CD14-positive monocyte (primary cell): ENCODE measurements at regions not wholly inside any gene's neighbourhood (a gene's known extent, or its start where the extent isn't known, plus 50 kb on each side); places are given as distances from the start of the nearest gene placed in this dataset.

Experiments used
- DNase-seq, 3 donors: peaks; one replicate each; pipeline ENCODE4 v3.0.0-alpha.2; 2011 to 2022
- H2AFZ ChIP-seq: 2 replicates; pipeline ENCODE4 v1.6.0; 2012; ENCODE audit warnings: mild to moderate bottlenecking, low read depth, low read length, inconsistent platforms; ENCODE audit not compliant: insufficient read depth, poor library complexity, severe bottlenecking
- H3K27ac ChIP-seq, 2 donors: 1 replicate in 1 of 2; 2 replicates in 1 of 2; pipeline ENCODE4 v1.5.1; 2012 to 2013; ENCODE audit warnings: low read length in 2 of 2, control low read depth in 1 of 2, inconsistent platforms in 1 of 2, low read depth in 1 of 2, mild to moderate bottlenecking in 1 of 2
- H3K27me3 ChIP-seq, 2 donors: one replicate each; pipeline versions ENCODE4 v1.6.0 to v1.6.1; 2011 to 2013; ENCODE audit warnings: low read length in 2 of 2; ENCODE audit not compliant: control insufficient read depth in 2 of 2, insufficient read depth in 2 of 2
- H3K36me3 ChIP-seq, 2 donors: replicated peaks in 1 of 2; 1 replicate in 1 of 2; 2 replicates in 1 of 2; pipeline versions ENCODE4 v1.5.1 to v1.6.1; 2012 to 2013; ENCODE audit warnings: low read length in 2 of 2, control low read depth in 1 of 2, inconsistent platforms in 1 of 2, mild to moderate bottlenecking in 1 of 2; ENCODE audit not compliant: insufficient read depth in 2 of 2, control insufficient read depth in 1 of 2
- H3K4me1 ChIP-seq, 2 donors: 1 replicate in 1 of 2; 2 replicates in 1 of 2; pipeline versions ENCODE4 v1.5.1 to v1.6.1; 2012 to 2013; ENCODE audit warnings: low read length in 2 of 2, control low read depth in 1 of 2, inconsistent platforms in 1 of 2, mild to moderate bottlenecking in 1 of 2, moderate library complexity in 1 of 2; ENCODE audit not compliant: insufficient read depth in 2 of 2, control insufficient read depth in 1 of 2
- H3K4me2 ChIP-seq: replicated peaks from 2 replicates; pipeline ENCODE3; 2012; ENCODE audit warnings: low read length, moderate library complexity, mild to moderate bottlenecking; ENCODE audit not compliant: poor library complexity, severe bottlenecking; ENCODE audit errors: extremely low read depth
- H3K4me3 ChIP-seq, 3 experiments: fragments of 200-600 bp in 1 of 3; sonication (generic) in 1 of 3; replicated peaks in 1 of 3; 1 replicate in 2 of 3; 2 replicates in 1 of 3; pipeline ENCODE4 v1.5.1; 2011 to 2013; ENCODE audit warnings: low read length in 3 of 3, mild to moderate bottlenecking in 3 of 3, control low read depth in 2 of 3, low read depth in 2 of 3, inconsistent platforms in 1 of 3, moderate library complexity in 1 of 3
- H3K79me2 ChIP-seq: 2 replicates; pipeline ENCODE4 v1.6.0; 2012; ENCODE audit warnings: mild to moderate bottlenecking, control low read depth, inconsistent platforms, low read length, moderate library complexity; ENCODE audit not compliant: insufficient read depth
- H3K9ac ChIP-seq: 2 replicates; pipeline ENCODE4 v1.6.0; 2017; ENCODE audit warnings: low read length, mild to moderate bottlenecking; ENCODE audit not compliant: insufficient read depth, poor library complexity, severe bottlenecking
- H3K9me3 ChIP-seq, 2 donors: replicated peaks in 1 of 2; 1 replicate in 1 of 2; 2 replicates in 1 of 2; pipeline versions ENCODE4 v1.5.1 to v1.6.1; 2012 to 2013; ENCODE audit warnings: low read length in 2 of 2, control low read depth in 1 of 2; ENCODE audit not compliant: control insufficient read depth in 1 of 2, insufficient read depth in 1 of 2
- H4K20me1 ChIP-seq: 2 replicates; pipeline ENCODE4 v1.6.0; 2012; ENCODE audit warnings: mild to moderate bottlenecking, low read length, control low read depth, moderate library complexity; ENCODE audit not compliant: insufficient read depth
- H3K27ac Mint-ChIP-seq, 7 donors: one replicate each; pipeline ENCODE4 v1.8.0; 2020; ENCODE audit warnings: mild to moderate bottlenecking in 7 of 7, mixed read lengths in 7 of 7, moderate library complexity in 6 of 7, inconsistent platforms in 2 of 7
- H3K27me3 Mint-ChIP-seq, 3 donors: one replicate each; pipeline ENCODE4 v1.8.0; 2021 to 2022; ENCODE audit warnings: low read depth in 3 of 3, mild to moderate bottlenecking in 3 of 3, mixed read lengths in 3 of 3, moderate library complexity in 3 of 3, inconsistent platforms in 1 of 3
- H3K36me3 Mint-ChIP-seq, 2 donors: one replicate each; pipeline ENCODE4 v1.8.0; 2020; ENCODE audit warnings: mixed read lengths in 2 of 2, inconsistent platforms in 1 of 2, mild to moderate bottlenecking in 1 of 2
- H3K4me1 Mint-ChIP-seq: one replicate; pipeline ENCODE4 v1.8.0; 2020; ENCODE audit warnings: mild to moderate bottlenecking, mixed read lengths
- H3K4me3 Mint-ChIP-seq, 2 donors: one replicate each; pipeline ENCODE4 v1.8.0; 2020; ENCODE audit warnings: mild to moderate bottlenecking in 2 of 2, mixed read lengths in 2 of 2, moderate library complexity in 1 of 2
- H3K9me3 Mint-ChIP-seq, 7 donors: one replicate each; pipeline ENCODE4 v1.8.0; 2020 to 2022; ENCODE audit warnings: mixed read lengths in 7 of 7, mild to moderate bottlenecking in 6 of 7, moderate library complexity in 6 of 7, inconsistent platforms in 2 of 7
- CTCF ChIP-seq: fragments of 200-600 bp; IDR thresholded peaks from one replicate; pipeline ENCODE4 v1.8.0; 2022; ENCODE audit warnings: antibody characterized with exemption, mild to moderate bottlenecking
- WGBS: methylation state at CpG from one replicate; pipeline ENCODE4 v1.1.5; 2013; ENCODE audit warnings: missing lambda C conversion rate; ENCODE audit not compliant: insufficient coverage; 5-methylcytosine and 5-hydroxymethylcytosine counted together
- intact Hi-C, 2 donors: fragments of 100-400 bp; cut with micrococcal nuclease; formaldehyde crosslinking; loops; one replicate each; pipeline versions ENCODE4 v1.15.0 to v1.15.1; 2023

- H3K4me2 ChIP-seq = no peak overlapping the region
Observed at GRCh38 chr10:124210263-124210662, 116.9 kb upstream of the CHST15 start.

GRCh38 chr10:124207391-124207790, 114.0 kb upstream of the CHST15 start:
- H3K9ac ChIP-seq = no peak overlapping the region
- peaks cover 11 to 30% of the 10 kb centered on the region in 2 donors for H3K9me3 ChIP-seq
- Mint-ChIP-seq H3K36me3 (peaks cover 0 to 2% of the 10 kb centered on the region in 2 donors), H3K9me3 (peaks cover 9 to 23% (median 16%) of the 10 kb centered on the region in 7 donors), H3K4me3 (no peak overlapping the region), H3K4me1 (peaks cover 7% of the 10 kb centered on the region), H3K27ac (no peak overlapping the region), H3K27me3 (peaks cover 0 to 14% (median 0%) of the 10 kb centered on the region in 3 donors)
- no peaks in the 10 kb centered on the region for H3K79me2 ChIP-seq
- DNase-seq = no peak
- WGBS = 92% methylated on average over 4 of the region's 5 CpGs
- H3K27ac ChIP-seq = no peak overlapping the region
- H3K4me2 ChIP-seq = no peak overlapping the region
- H2AFZ ChIP-seq = no peak overlapping the region
- no peaks in the 10 kb centered on the region for H3K27me3 ChIP-seq
- no peak overlapping the region for H3K4me3 ChIP-seq
- H3K4me1 ChIP-seq = peaks cover 3 to 4% of the 10 kb centered on the region in 2 donors
- H4K20me1 ChIP-seq = no peaks in the 10 kb centered on the region
- intact Hi-C loops = no loop called here
- no peaks in the 10 kb centered on the region for H3K36me3 ChIP-seq
- no peak for TF ChIP-seq CTCF

More at GRCh38 chr10:124210263-124210662, 116.9 kb upstream of the CHST15 start:
- H3K9ac ChIP-seq = no peak overlapping the region
- intact Hi-C loops = no loop called here
- no peaks in the 10 kb centered on the region for H4K20me1 ChIP-seq
- Mint-ChIP-seq H3K27ac (no peak overlapping the region), H3K9me3 (peaks cover 9 to 26% (median 16%) of the 10 kb centered on the region in 7 donors), H3K4me3 (no peak overlapping the region), H3K4me1 (peaks cover 5% of the 10 kb centered on the region), H3K27me3 (peaks cover 1 to 10% (median 5%) of the 10 kb centered on the region in 3 donors), H3K36me3 (peaks cover 0 to 2% of the 10 kb centered on the region in 2 donors)
- H3K9me3 ChIP-seq = peaks cover 11 to 30% of the 10 kb centered on the region in 2 donors
- H3K79me2 ChIP-seq = no peaks in the 10 kb centered on the region
- no CpG with 5 or more reads among the region's 1 CpG for WGBS
- H3K36me3 ChIP-seq = no peaks in the 10 kb centered on the region
- H3K27me3 ChIP-seq = no peaks in the 10 kb centered on the region
- no peak overlapping the region for H3K27ac ChIP-seq
- no peak for TF ChIP-seq CTCF
- no peak for DNase-seq
- no peak overlapping the region for H3K4me3 ChIP-seq
- peaks cover 3 to 4% of the 10 kb centered on the region in 2 donors for H3K4me1 ChIP-seq
- no peak overlapping the region for H2AFZ ChIP-seq
